Stimulated activated CD8-positive, alpha-beta memory T cell treated with anti-CD3 and anti-CD28 coated beads, Interleukin-15, amount 100 ng/mL, for 48 hours (primary cell): ENCODE measurements at regions not wholly inside any gene's neighbourhood (a gene's known extent, or its start where the extent isn't known, plus 50 kb on each side); places are given as distances from the start of the nearest gene placed in this dataset.
"Not testable (repeated sequence)": the region's sequence is repeated elsewhere in the genome, so short reads cannot be mapped to it uniquely, and the experiment has no call there.

Source experiments
- DNase-seq, 2 donors: peaks; one replicate each; pipeline ENCODE4 v3.0.0-alpha.2; 2020; ENCODE audit warnings: low read depth in 2 of 2

DNA sequence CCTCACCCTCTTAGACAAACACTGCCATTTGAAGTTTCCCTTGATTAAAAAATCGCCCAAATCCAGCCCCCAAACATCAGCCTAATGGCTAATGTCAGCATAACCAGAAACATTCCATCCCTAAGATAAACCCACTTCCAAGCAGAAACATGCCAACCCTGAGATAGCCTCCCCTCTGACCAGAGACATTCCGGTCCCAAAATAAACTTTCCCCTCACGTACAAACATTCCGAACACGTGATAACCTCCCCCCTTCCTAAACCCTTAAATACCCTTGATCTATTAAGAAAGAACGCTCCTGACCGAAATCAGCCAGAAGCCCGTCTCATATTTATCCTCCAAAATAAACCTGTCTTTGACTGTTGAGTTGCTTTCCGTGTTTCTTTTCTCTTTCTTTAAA is 237.2 kb downstream of the ASMT start:
- no peak for DNase-seq

GRCh38 chrX:1853447-1853846 is 238.6 kb downstream of the ASMT start:
- no peak for DNase-seq

DNA sequence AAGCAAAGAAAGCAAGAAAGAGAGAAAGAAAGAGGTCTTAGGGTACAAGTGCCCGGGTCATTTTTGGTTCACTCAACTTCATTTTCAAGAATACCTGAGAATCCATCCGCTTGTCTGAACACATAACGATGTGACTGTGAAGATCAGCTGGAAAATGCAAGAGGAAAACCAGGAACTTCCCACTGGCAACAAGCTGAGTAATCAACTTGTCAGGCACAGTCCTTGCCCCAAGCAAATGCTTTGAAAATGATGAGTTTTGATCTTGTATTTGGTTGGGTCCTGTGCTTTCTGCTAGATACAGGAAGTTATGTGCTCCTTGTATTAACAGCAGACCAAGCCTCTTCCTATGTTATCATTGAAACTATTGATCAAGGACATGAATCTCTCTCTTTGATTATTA is 239.1 kb downstream of the ASMT start:
- DNase-seq, result no peak

- not testable (repeated sequence) for DNase-seq
These were observed 240.0 kb downstream of the ASMT start for GRCh38 chrX:1854861-1855260.

- not testable (repeated sequence) for DNase-seq
These were observed 244.4 kb downstream of the ASMT start for GRCh38 chrX:1859266-1859665.

DNA sequence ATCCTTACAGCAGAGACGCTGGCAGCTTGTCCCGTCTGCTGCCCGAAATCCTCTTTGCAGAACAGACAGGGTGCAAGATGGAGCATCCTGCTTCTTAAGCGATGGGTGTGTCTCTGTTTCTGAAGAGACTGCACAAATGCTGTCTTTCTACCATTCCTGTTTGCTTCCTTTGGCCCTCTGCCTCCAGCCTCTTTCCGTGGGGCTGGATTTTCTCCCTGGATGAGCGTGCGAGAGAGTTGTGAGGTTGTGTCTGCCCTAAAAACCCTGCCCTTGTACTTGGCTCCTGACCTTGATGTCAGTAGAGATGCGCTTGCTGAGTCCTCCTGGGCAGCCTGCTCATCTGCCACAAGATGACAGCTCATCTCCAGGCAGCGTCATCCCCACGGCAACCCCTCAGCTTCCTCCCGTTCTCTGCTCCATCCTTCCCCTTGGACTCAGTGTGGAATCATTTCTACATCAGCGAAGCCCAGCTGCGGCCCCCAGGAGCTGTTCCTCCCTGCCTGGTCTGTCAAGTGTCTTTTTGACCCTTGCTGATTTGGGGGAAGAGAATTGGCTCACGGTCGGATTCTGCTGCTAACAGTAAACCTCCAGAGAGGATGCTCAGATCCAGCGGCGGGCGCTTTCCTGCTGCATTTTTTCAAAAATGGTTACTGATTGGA is 246.2 kb downstream of the ASMT start:
- DNase-seq, result no peak

GRCh38 chrX:1863995-1864394 is 249.1 kb downstream of the ASMT start:
- DNase-seq, result not testable (repeated sequence)

- no peak for DNase-seq
These were observed 255.6 kb downstream of the ASMT start for GRCh38 chrX:1870421-1870820.

GRCh38 chrX:1871887-1872286 is 257.0 kb downstream of the ASMT start:
- no peak for DNase-seq

- no peak for DNase-seq
These were observed 258.8 kb downstream of the ASMT start for GRCh38 chrX:1873671-1874070.

DNA sequence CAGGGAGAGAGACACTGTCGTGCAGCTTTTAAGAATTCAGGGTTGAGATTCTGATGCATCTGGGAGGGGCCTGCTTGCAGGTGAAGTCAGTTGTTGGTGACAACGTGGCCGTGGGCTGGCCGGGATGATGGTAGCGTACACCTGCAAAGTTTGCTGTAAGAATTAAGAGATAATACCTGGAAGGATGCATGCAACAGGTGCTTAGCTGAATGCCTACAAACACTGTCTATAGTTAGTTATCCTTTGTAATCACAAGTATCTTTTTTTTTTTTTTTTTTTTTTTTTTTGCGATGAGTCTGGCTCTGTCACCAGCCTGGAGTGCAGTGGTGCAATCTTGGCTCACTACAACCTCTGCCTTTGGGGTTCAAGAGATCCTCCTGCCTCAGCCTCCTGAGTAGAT is 259.6 kb downstream of the ASMT start:
- no peak for DNase-seq

- no peak for DNase-seq
These were observed 260.0 kb downstream of the ASMT start for GRCh38 chrX:1874899-1875298.

DNA sequence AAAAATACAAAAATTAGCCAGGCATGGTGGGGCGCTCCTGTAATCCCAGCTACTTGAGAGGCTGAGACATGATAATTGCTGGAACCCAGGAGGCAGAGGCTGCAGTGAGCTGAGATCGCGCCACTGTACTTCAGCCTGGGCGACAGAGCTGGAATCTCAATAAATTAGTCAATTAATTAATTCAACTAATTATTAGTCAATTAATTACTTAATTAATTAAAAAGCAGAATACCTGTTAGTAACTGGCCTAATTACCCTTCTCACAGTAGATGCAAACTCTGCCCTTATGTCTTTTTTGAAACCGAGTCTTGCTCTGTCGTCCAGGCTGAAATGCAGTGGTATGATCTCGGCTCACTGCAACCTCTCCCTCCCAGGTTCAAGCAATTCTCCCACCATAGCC is 261.2 kb downstream of the ASMT start:
- no peak for DNase-seq

- DNase-seq, result no peak
These were observed 262.9 kb downstream of the ASMT start for GRCh38 chrX:1877780-1878179.

DNA sequence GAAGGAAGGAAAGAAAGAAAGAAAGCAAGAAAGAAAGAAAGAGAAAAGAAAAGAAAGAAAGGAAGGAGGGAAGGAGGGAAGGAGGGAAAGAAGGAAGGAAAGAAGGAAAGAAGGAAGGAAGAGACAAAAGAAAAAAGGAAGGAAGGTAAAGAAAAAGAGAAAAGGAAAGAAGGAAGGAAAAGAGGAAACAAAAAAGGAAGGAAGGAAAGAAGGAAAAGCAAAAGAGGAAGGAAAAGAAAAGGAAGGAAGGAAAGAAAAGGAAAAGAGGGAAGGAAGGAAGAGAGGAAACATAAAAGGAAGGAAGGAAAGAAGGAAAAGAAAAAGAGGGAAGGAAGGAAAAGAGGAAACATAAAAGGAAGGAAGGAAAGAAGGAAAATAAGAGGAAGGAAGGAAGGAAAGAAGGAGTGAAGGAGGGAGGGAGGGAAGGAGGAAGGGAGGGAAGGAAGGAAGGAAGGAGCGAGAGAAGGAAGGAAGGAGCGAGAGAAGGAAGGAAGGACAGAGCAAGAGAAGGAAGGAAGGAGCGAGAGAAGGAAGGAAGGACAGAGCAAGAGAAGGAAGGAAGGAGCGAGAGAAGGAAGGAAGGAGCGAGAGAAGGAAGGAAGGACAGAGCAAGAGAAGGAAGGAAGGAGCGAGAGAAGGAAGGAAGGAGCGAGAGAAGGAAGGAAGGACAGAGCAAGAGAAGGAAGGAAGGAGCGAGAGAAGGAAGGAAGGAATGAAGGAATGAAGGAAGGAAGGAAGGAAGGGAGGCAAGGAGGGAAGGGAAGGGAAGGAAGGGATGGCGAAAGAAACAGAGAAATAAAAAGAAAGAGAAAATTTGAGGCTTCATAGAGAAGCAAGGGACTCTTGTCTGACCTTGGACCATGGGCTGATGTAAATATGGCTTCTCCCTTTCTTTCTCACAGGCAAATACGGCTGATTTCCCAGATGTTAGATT is 266.3 kb downstream of the ASMT start:
- not testable (repeated sequence) for DNase-seq

DNA sequence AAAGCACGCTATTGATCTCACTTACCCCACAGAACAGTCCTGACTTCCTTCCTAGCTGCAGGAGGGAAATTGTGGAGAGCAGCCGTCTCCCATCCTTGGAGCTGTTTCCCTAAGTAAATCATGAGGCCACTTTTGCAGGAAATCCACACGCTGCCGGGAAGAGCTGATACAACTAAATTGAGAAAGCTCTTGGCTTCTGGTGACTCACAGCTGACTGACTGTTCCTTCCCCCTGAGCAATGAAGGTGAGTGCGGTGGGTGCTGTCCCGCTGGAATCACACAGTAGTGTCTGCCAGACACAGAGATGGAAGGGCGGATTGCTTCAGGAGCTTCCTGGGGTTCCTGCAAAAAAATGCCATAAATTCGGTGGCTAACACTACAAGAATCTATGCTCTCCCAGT is 268.9 kb downstream of the ASMT start:
- DNase-seq, result no peak

DNA sequence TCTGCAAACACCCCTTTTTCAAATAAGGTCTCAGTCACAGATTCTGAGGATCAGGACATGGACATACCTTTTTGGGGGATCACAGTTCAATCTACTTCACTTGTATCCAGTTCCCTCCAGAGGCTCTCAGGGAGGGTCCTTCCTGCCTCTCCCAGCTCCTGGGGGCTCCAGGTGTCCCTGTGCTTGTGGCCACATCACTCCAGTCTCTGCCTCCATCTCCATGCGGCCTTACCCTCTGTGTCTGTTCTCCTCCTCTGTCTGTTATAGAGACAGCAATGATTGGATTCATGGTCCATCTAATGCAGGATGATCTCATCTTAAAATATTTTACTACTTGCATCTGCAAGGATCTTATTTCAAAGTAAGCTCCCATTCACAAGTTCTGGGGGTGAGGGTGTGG is 269.6 kb downstream of the ASMT start:
- DNase-seq, result no peak

- no peak for DNase-seq
These were observed 270.3 kb downstream of the ASMT start for GRCh38 chrX:1885116-1885515.

GRCh38 chrX:1888305-1888704 is 273.4 kb downstream of the ASMT start:
- not testable (repeated sequence) for DNase-seq

- DNase-seq, result no peak
These were observed 279.1 kb downstream of the ASMT start for GRCh38 chrX:1894026-1894294.

DNA sequence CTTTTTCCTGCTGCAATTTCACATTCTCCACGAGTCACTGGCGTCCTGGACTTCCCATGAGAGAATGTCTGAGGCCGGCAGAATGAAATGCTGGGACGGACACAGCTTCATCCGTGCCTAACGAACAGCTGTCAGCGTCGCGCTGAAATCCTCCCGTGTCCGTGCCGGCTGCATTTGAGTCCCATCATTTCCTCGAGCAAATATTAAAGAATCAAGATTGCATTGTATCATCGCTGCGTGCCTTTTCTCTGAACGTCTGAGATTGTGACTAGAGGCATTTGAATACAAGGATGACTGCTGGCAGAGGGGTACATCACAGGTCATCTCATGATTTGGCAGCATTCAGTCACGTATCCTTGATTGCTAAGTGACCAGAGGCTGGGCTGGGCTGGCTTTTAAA is 279.9 kb downstream of the ASMT start:
- DNase-seq, result no peak

DNA sequence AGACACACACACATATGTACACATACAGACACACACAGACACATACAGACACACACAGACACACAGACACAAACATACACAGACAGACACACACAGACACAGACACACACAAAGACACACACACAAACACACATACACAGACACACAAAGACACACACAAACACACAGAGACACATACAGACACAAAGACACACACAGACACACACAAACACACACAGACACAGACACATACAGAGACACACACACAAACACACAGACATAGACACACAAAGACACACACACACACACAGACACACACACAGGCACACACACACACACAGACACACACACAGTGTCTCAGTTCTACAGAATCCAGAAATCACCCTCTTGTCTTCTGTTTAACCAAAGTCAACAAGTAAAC is 280.7 kb downstream of the ASMT start:
- DNase-seq, result no peak

DNA sequence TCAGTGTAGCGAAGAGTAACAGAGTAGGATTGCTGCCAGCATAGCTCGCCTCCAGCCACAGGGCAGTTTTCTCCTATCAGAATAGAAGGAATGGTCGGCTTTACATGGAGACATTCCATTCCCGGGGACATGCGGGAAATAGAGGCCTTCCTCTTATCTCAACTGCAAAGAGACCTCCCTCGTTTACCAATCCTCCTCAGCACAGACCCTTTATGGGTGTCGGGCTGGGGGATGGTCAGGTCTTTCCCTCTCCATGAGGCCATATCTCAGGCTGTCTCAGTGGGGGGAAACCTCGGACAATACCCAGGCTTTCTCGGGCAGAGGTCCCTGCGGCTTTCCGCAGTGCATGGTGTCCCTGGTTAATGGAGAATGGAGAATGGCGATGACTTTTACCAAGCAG is 285.0 kb downstream of the ASMT start:
- DNase-seq, result no peak

DNA sequence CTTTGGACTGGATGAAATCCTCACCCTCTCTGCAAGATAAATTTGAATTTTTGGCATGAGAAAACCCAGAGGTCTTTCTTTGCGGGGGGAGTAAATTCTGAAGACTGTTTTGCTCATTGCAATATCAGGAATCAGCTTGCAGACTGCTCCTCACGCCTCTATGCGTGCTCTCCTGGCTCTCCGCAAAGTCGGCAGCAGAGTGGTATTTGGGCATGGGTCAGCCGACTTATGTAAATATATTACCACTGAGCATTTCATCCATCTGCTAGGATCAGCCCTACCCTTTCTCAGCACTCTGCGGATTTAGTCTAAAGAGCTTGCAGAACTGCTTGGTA is 288.0 kb downstream of the ASMT start:
- no peak for DNase-seq
